Panc1 (cell line): ENCODE measurements at regions not wholly inside any gene's neighbourhood (a gene's known extent, or its start where the extent isn't known, plus 50 kb on each side); places are given as distances from the start of the nearest gene placed in this dataset.

Experiments used
- CTCF ChIP-seq: fragments of 450-650 bp; IDR thresholded peaks from 2 replicates; pipeline ENCODE4 v1.5.1; 2017; ENCODE audit warnings: mild to moderate bottlenecking
- POLR2AphosphoS5 ChIP-seq: IDR thresholded peaks from 2 replicates; pipeline ENCODE4 v1.6.1; 2012; ENCODE audit warnings: mild to moderate bottlenecking, low read depth, low read length, moderate library complexity
- SIN3A ChIP-seq: IDR thresholded peaks from 2 replicates; pipeline ENCODE4 v1.6.1; 2012; ENCODE audit warnings: low read depth, mild to moderate bottlenecking, low read length, moderate library complexity, borderline replicate concordance; ENCODE audit not compliant: insufficient read depth
- TCF7L2 ChIP-seq: IDR thresholded peaks from 2 replicates; pipeline ENCODE4 v1.6.1; 2011; ENCODE audit warnings: mild to moderate bottlenecking, low read depth, low read length, inconsistent platforms

GRCh38 chr6:834190-834589 is 141.3 kb upstream of the EXOC2 start:
- TF ChIP-seq CTCF (no peak), POLR2AphosphoS5 (no peak), SIN3A (no peak), TCF7L2 (no peak)
